DND-41 (cell line): ENCODE measurements at regions not wholly inside any gene's neighbourhood (a gene's known extent, or its start where the extent isn't known, plus 50 kb on each side); places are given as distances from the start of the nearest gene placed in this dataset.

Experiments
- ATAC-seq: fragments of 200-7000 bp; cut with Tn5 transposase; 3 replicates; pipeline ENCODE4 v1.9.1; 2021; ENCODE audit warnings: low read depth; ENCODE audit not compliant: insufficient read depth
- DNase-seq: peaks from one replicate; pipeline ENCODE4 v3.0.0-alpha.2; 2020
- H2AFZ ChIP-seq: 2 replicates; pipeline ENCODE4 v1.6.0; 2012; ENCODE audit warnings: low read depth, low read length
- H3K27ac ChIP-seq: 2 replicates; pipeline ENCODE4 v1.5.1; 2012; ENCODE audit warnings: low read length, inconsistent platforms
- H3K27me3 ChIP-seq: fragments of 200-600 bp; sonication (generic); 2 replicates; pipeline ENCODE4 v1.6.0; 2012; ENCODE audit warnings: low read length, mild to moderate bottlenecking, inconsistent platforms; ENCODE audit not compliant: insufficient read depth, poor library complexity
- H3K36me3 ChIP-seq: 2 replicates; pipeline ENCODE4 v1.5.1; 2012; ENCODE audit warnings: low read length, inconsistent platforms; ENCODE audit not compliant: insufficient read depth
- H3K4me1 ChIP-seq: 2 replicates; pipeline ENCODE4 v1.5.1; 2012; ENCODE audit warnings: mild to moderate bottlenecking, low read length; ENCODE audit not compliant: insufficient read depth
- H3K4me2 ChIP-seq: 2 replicates; pipeline ENCODE4 v1.6.0; 2012; ENCODE audit warnings: mild to moderate bottlenecking, moderate library complexity, low read length, inconsistent platforms; ENCODE audit not compliant: insufficient read depth
- H3K4me3 ChIP-seq, 2 experiments: fragments of 200-600 bp in 1 of 2; shearing (Covaris generic) in 1 of 2; 2 replicates each; pipeline ENCODE4 v1.5.1; 2012 to 2016; ENCODE audit warnings: inconsistent platforms in 2 of 2, low read length in 2 of 2, mild to moderate bottlenecking in 2 of 2, low read depth in 1 of 2, moderate library complexity in 1 of 2
- H3K79me2 ChIP-seq: 2 replicates; pipeline ENCODE4 v1.6.0; 2012; ENCODE audit warnings: low read length, inconsistent platforms; ENCODE audit not compliant: insufficient read depth
- H3K9ac ChIP-seq: 2 replicates; pipeline ENCODE4 v1.6.0; 2012; ENCODE audit warnings: low read depth, mild to moderate bottlenecking, inconsistent platforms, low read length, moderate library complexity
- H3K9me3 ChIP-seq: 2 replicates; pipeline ENCODE4 v1.5.1; 2012; ENCODE audit warnings: low read length, moderate library complexity, mild to moderate bottlenecking, inconsistent platforms; ENCODE audit not compliant: insufficient read depth, severe bottlenecking
- H4K20me1 ChIP-seq: 2 replicates; pipeline ENCODE4 v1.6.0; 2012; ENCODE audit warnings: low read length; ENCODE audit not compliant: insufficient read depth
- EZH2 ChIP-seq: IDR thresholded peaks from 3 replicates; pipeline ENCODE4 v1.6.1; 2012; ENCODE audit warnings: borderline replicate concordance, low read depth, mild to moderate bottlenecking, moderate library complexity, low read length, inconsistent platforms; ENCODE audit not compliant: severe bottlenecking
- TF ChIP-seq, protein P1 (sequence below): IDR thresholded peaks from 2 replicates; pipeline ENCODE4 v1.5.1; 2012; ENCODE audit warnings: borderline replicate concordance, low read length, moderate library complexity, mild to moderate bottlenecking; ENCODE audit not compliant: poor library complexity, severe bottlenecking; ENCODE audit errors: extremely low read depth

- Histone ChIP-seq H3K9me3 (no peaks in the 10 kb centered on the region), H3K4me2 (no peak overlapping the region), H3K4me1 (peaks cover 32% of the 10 kb centered on the region), H3K27ac (no peak overlapping the region), H4K20me1 (no peaks in the 10 kb centered on the region), H3K27me3 (no peaks in the 10 kb centered on the region), H3K4me3 (no peak overlapping the region), H2AFZ (no peak overlapping the region), H3K9ac (no peak overlapping the region), H3K36me3 (no peaks in the 10 kb centered on the region), H3K79me2 (no peaks in the 10 kb centered on the region)
- no peak for ATAC-seq
- no peak for DNase-seq
- TF ChIP-seq, protein P1, sequence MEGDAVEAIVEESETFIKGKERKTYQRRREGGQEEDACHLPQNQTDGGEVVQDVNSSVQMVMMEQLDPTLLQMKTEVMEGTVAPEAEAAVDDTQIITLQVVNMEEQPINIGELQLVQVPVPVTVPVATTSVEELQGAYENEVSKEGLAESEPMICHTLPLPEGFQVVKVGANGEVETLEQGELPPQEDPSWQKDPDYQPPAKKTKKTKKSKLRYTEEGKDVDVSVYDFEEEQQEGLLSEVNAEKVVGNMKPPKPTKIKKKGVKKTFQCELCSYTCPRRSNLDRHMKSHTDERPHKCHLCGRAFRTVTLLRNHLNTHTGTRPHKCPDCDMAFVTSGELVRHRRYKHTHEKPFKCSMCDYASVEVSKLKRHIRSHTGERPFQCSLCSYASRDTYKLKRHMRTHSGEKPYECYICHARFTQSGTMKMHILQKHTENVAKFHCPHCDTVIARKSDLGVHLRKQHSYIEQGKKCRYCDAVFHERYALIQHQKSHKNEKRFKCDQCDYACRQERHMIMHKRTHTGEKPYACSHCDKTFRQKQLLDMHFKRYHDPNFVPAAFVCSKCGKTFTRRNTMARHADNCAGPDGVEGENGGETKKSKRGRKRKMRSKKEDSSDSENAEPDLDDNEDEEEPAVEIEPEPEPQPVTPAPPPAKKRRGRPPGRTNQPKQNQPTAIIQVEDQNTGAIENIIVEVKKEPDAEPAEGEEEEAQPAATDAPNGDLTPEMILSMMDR = no peak
- no peak for TF ChIP-seq EZH2
These were observed 125.6 kb upstream of the ZNF608 start for GRCh38 chr5:124872086-124872485.

DNA sequence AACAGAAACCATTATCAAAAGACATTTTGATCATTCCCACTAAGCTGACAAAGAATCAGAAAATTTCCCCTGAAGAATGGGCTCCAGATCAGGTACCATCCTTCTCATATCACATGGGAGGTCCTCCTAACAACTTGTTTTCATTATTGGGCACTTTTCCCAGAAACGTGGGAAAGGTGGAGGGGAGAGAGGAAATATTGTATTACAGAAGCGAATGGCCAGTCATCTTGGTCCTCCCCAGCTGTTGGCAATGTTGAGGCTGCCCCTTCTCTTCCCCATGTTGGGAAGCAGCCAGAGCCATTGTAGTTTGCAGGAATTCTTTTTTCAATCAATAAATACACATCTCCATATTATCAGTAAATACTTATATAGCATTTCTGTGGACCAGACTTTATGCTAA lies 126.2 kb upstream of the ZNF608 start:
- Histone ChIP-seq H3K9me3 (no peaks in the 10 kb centered on the region), H3K4me3 (no peak overlapping the region), H3K79me2 (no peaks in the 10 kb centered on the region), H2AFZ (no peak overlapping the region), H3K4me1 (peaks cover 26% of the 10 kb centered on the region), H3K27ac (no peak overlapping the region), H3K4me2 (no peak overlapping the region), H3K9ac (no peak overlapping the region), H3K27me3 (no peaks in the 10 kb centered on the region), H3K36me3 (no peaks in the 10 kb centered on the region), H4K20me1 (no peaks in the 10 kb centered on the region)
- ATAC-seq (no peak), DNase-seq (no peak)
- TF ChIP-seq, protein P1 = no peak
- no peak for TF ChIP-seq EZH2

- Histone ChIP-seq H3K9me3 (no peaks in the 10 kb centered on the region), H3K4me2 (no peak overlapping the region), H3K4me3 (no peak overlapping the region), H3K36me3 (no peaks in the 10 kb centered on the region), H3K4me1 (peaks cover 21% of the 10 kb centered on the region), H3K27me3 (no peaks in the 10 kb centered on the region), H3K79me2 (no peaks in the 10 kb centered on the region), H3K9ac (no peak overlapping the region), H2AFZ (no peak overlapping the region), H4K20me1 (no peaks in the 10 kb centered on the region), H3K27ac (no peak overlapping the region)
- ATAC-seq (no peak), DNase-seq (no peak)
- no peak for TF ChIP-seq EZH2
- TF ChIP-seq, protein P1 = no peak
These were observed 126.7 kb upstream of the ZNF608 start for GRCh38 chr5:124873188-124873587.

DNA sequence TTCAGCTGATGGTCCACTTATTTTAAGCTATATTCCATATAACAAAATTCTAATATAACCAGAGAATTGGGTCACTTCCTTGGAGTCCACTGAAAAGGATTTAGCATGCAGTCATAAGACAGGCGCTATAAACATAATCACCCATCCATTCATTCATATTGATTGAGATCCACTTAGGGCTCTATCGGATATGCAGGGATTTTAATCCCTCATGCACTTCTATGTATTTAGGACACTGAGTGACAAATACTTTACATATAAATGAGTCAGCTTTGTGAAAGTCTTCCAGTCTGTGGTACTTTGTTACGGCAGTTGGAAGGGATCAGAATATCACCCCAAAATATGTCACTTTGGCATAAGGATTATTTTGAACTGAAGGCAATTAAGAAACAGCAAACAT lies 127.3 kb upstream of the ZNF608 start:
- H3K36me3 ChIP-seq = no peaks in the 10 kb centered on the region
- H2AFZ ChIP-seq = no peak overlapping the region
- TF ChIP-seq, protein P1 = no peak
- ATAC-seq (no peak), DNase-seq (no peak)
- H3K4me3 ChIP-seq = no peak overlapping the region
- H3K4me1 ChIP-seq = peaks cover 15% of the 10 kb centered on the region
- no peak overlapping the region for H3K9ac ChIP-seq
- H3K27ac ChIP-seq = no peak overlapping the region
- no peaks in the 10 kb centered on the region for H4K20me1 ChIP-seq
- no peaks in the 10 kb centered on the region for H3K27me3 ChIP-seq
- H3K9me3 ChIP-seq = no peaks in the 10 kb centered on the region
- H3K79me2 ChIP-seq = no peaks in the 10 kb centered on the region
- H3K4me2 ChIP-seq = no peak overlapping the region
